Right atrium auricular region (tissue), 2 donors: ENCODE measurements at regions not wholly inside any gene's neighbourhood (a gene's known extent, or its start where the extent isn't known, plus 50 kb on each side); places are given as distances from the start of the nearest gene placed in this dataset.

Experiments
- DNase-seq: peaks from one replicate; pipeline ENCODE4 v3.0.0-alpha.2; 2019; ENCODE audit warnings: low spot score
- H3K27ac ChIP-seq, 2 donors: fragments of 200-600 bp; sonication (generic); 1 replicate in 1 of 2; 2 replicates in 1 of 2; pipeline ENCODE4 v1.5.1; 2016 to 2019
- H3K27me3 ChIP-seq, 2 donors: fragments of 200-600 bp; sonication (generic); one replicate each; pipeline versions ENCODE4 v1.5.1 to v1.6.0; 2017 to 2019
- H3K36me3 ChIP-seq: fragments of 200-600 bp; sonication (generic); one replicate; pipeline ENCODE4 v1.5.1; 2016
- H3K4me1 ChIP-seq, 2 donors: fragments of 200-600 bp; sonication (generic); one replicate each; pipeline versions ENCODE4 v1.5.1 to v1.6.0; 2017 to 2019
- H3K4me3 ChIP-seq, 2 donors: fragments of 200-600 bp; sonication (generic); 1 replicate in 1 of 2; 2 replicates in 1 of 2; pipeline ENCODE4 v1.5.1; 2017 to 2019; ENCODE audit warnings: mild to moderate bottlenecking in 1 of 2, moderate library complexity in 1 of 2
- H3K9me3 ChIP-seq, 2 donors: fragments of 200-600 bp; sonication (generic); one replicate each; pipeline ENCODE4 v1.5.1; 2019
- TF ChIP-seq, protein P1 (sequence below), 2 donors: fragments of 200-600 bp; sonication (generic); IDR thresholded peaks; one replicate each; pipeline ENCODE4 v1.5.1; 2019; ENCODE audit warnings: antibody characterized with exemption in 2 of 2

- H3K4me3 ChIP-seq = no peak overlapping the region
These were observed 78.7 kb upstream of the CXCL12 start for GRCh38 chr10:44463511-44464121.

GRCh38 chr10:44464503-44464902 is 79.6 kb upstream of the CXCL12 start:
- DNase-seq = no peak
- TF ChIP-seq, protein P1, sequence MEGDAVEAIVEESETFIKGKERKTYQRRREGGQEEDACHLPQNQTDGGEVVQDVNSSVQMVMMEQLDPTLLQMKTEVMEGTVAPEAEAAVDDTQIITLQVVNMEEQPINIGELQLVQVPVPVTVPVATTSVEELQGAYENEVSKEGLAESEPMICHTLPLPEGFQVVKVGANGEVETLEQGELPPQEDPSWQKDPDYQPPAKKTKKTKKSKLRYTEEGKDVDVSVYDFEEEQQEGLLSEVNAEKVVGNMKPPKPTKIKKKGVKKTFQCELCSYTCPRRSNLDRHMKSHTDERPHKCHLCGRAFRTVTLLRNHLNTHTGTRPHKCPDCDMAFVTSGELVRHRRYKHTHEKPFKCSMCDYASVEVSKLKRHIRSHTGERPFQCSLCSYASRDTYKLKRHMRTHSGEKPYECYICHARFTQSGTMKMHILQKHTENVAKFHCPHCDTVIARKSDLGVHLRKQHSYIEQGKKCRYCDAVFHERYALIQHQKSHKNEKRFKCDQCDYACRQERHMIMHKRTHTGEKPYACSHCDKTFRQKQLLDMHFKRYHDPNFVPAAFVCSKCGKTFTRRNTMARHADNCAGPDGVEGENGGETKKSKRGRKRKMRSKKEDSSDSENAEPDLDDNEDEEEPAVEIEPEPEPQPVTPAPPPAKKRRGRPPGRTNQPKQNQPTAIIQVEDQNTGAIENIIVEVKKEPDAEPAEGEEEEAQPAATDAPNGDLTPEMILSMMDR (IDR thresholded peaks at IDR 0.05) = no peak
- no peaks in the 10 kb centered on the region for H3K27me3 ChIP-seq
- no peak overlapping the region for H3K4me3 ChIP-seq
- no peaks in the 10 kb centered on the region for H3K36me3 ChIP-seq
- H3K27ac ChIP-seq = no peak overlapping the region
- no peaks in the 10 kb centered on the region for H3K4me1 ChIP-seq
- H3K9me3 ChIP-seq = no peaks in the 10 kb centered on the region

More at GRCh38 chr10:44463511-44464121, 78.7 kb upstream of the CXCL12 start:
- Histone ChIP-seq H3K4me1 (no peaks in the 10 kb centered on the region), H3K36me3 (no peaks in the 10 kb centered on the region), H3K27ac (no peak overlapping the region), H3K27me3 (no peaks in the 10 kb centered on the region), H3K9me3 (no peaks in the 10 kb centered on the region)
- TF ChIP-seq, protein P1 (IDR thresholded peaks at IDR 0.05) = no peak
- DNase-seq = no peak

DNA sequence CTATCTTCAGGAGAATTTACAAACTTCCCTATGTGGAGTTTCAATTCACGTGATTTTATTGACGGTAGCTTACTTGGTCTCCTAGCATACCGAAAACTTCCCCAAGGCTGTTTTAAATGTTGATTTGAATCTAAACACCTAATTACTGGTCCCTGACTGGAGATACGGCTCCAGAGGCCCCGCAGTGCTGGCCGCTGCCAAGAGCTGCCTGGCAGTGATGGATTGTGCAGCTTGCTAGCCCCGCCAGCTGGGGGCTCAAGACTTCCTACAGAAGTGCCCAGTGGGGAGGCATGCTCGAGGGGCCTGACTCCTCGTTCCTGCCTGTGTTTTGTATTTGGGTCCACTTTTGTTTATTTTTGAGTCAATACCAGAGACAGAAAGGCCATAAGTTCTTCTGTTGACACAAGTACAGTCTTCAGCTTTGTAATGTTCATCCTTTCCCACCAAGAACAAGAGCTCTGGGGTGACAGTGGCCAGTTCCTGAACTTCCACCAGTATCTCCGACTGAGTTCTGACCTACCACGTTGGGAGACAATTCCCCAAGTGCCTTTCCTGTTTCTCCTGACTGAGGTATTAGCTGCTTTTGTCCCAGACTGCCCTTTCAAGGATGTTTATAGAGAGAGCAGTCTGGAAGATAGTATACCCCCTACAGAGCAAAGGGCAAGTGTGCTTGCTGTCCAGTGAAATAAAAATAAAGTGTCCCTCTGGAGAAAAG is 80.7 kb upstream of the CXCL12 start:
- H3K4me1 ChIP-seq = no peaks in the 10 kb centered on the region
- no peaks in the 10 kb centered on the region for H3K27me3 ChIP-seq
- no peak for DNase-seq
- H3K27ac ChIP-seq = no peak overlapping the region
- no peaks in the 10 kb centered on the region for H3K9me3 ChIP-seq
- H3K36me3 ChIP-seq = no peaks in the 10 kb centered on the region
- TF ChIP-seq, protein P1 (IDR thresholded peaks at IDR 0.05) = no peak
- H3K4me3 ChIP-seq = no peak overlapping the region

GRCh38 chr10:44466236-44466635 is 81.3 kb upstream of the CXCL12 start:
- Histone ChIP-seq H3K36me3 (no peaks in the 10 kb centered on the region), H3K27ac (no peak overlapping the region), H3K9me3 (no peaks in the 10 kb centered on the region), H3K27me3 (no peaks in the 10 kb centered on the region), H3K4me3 (no peak overlapping the region), H3K4me1 (no peaks in the 10 kb centered on the region)
- no peak for DNase-seq
- TF ChIP-seq, protein P1 (IDR thresholded peaks at IDR 0.05) = no peak

GRCh38 chr10:44467090-44467489 is 82.2 kb upstream of the CXCL12 start:
- Histone ChIP-seq H3K4me1 (no peaks in the 10 kb centered on the region), H3K36me3 (no peaks in the 10 kb centered on the region), H3K9me3 (no peaks in the 10 kb centered on the region), H3K4me3 (no peak overlapping the region), H3K27me3 (no peaks in the 10 kb centered on the region), H3K27ac (no peak overlapping the region)
- TF ChIP-seq, protein P1 (IDR thresholded peaks at IDR 0.05) = no peak
- no peak for DNase-seq
